ENCODE measurements at regions not wholly inside any gene's neighbourhood (a gene's known extent, or its start where the extent isn't known, plus 50 kb on each side); places are given as distances from the start of the nearest gene placed in this dataset.

DNA sequence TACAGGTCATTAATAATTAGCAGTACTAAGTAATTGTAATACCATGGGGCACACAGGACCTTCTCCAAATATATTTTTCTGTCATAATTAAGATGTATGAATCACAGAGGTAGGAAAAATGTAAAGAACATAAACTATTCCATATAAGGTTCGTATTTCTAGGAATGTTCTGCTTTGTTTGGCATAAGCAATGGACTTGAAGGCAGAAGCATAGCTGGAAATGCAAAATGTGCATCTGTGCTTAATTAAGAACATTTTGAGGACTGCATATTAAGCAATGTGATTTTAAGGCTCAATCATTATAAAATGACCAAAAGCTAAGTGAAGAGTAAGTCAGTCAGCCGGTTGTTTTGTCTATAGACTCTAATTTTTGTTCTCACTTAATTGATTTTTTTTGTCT is 123.2 kb downstream of the RBM43 start:
- TF ChIP-seq, protein P1, sequence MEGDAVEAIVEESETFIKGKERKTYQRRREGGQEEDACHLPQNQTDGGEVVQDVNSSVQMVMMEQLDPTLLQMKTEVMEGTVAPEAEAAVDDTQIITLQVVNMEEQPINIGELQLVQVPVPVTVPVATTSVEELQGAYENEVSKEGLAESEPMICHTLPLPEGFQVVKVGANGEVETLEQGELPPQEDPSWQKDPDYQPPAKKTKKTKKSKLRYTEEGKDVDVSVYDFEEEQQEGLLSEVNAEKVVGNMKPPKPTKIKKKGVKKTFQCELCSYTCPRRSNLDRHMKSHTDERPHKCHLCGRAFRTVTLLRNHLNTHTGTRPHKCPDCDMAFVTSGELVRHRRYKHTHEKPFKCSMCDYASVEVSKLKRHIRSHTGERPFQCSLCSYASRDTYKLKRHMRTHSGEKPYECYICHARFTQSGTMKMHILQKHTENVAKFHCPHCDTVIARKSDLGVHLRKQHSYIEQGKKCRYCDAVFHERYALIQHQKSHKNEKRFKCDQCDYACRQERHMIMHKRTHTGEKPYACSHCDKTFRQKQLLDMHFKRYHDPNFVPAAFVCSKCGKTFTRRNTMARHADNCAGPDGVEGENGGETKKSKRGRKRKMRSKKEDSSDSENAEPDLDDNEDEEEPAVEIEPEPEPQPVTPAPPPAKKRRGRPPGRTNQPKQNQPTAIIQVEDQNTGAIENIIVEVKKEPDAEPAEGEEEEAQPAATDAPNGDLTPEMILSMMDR (IDR thresholded peaks at IDR 0.05) = no peak
- TF ChIP-seq POLR2A (IDR thresholded peaks at IDR 0.05) = no peak

All from gastroesophageal sphincter (tissue), 3 donors.